ENCODE measurements at regions not wholly inside any gene's neighbourhood (a gene's known extent, or its start where the extent isn't known, plus 50 kb on each side); places are given as distances from the start of the nearest gene placed in this dataset.

DNA sequence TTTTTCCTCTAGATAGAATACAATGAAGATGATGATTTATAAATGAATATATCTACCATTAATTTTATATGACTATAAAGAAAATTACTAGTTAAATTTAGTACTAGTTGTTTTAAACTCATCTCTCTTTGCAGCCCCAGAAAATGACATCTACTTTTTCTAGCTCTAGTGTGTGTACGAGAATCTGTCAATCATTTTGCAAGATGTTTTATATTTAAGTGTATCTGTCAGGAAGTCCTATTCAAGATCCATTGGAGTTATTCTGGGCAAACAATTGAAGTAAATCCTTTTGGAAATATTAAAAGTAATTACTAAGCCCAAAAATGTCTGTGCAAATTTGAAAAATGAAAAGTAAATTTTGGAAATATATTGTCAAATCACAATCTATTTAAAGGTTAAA lies 144.3 kb upstream of the PCDH9 start:
- H3K27me3 ChIP-seq (ENCODE audit: control insufficient read depth, low read length): no peaks in the 10 kb centered on the region
- H3F3A ChIP-seq (ENCODE audit: control insufficient read depth, insufficient read depth): no peaks in the 10 kb centered on the region
- H3K4me1 ChIP-seq (ENCODE audit: control insufficient read depth, low read length): no peaks in the 10 kb centered on the region
- no peak overlapping the region for H3K4me2 ChIP-seq (ENCODE audit: low read length)
- H3K27ac ChIP-seq (ENCODE audit: low read depth, low read length): no peak overlapping the region
- H3K9me2 ChIP-seq (replicated peaks; ENCODE audit: control insufficient read depth, low read length): no peaks in the 10 kb centered on the region
- no peaks in the 10 kb centered on the region for H4K20me1 ChIP-seq (ENCODE audit: control insufficient read depth, insufficient read depth, low read depth, low read length)
- TF ChIP-seq EZH2phosphoT487 (IDR thresholded peaks at IDR 0.05; ENCODE audit: borderline replicate concordance, low read length): no peak
- TF ChIP-seq, protein P1, sequence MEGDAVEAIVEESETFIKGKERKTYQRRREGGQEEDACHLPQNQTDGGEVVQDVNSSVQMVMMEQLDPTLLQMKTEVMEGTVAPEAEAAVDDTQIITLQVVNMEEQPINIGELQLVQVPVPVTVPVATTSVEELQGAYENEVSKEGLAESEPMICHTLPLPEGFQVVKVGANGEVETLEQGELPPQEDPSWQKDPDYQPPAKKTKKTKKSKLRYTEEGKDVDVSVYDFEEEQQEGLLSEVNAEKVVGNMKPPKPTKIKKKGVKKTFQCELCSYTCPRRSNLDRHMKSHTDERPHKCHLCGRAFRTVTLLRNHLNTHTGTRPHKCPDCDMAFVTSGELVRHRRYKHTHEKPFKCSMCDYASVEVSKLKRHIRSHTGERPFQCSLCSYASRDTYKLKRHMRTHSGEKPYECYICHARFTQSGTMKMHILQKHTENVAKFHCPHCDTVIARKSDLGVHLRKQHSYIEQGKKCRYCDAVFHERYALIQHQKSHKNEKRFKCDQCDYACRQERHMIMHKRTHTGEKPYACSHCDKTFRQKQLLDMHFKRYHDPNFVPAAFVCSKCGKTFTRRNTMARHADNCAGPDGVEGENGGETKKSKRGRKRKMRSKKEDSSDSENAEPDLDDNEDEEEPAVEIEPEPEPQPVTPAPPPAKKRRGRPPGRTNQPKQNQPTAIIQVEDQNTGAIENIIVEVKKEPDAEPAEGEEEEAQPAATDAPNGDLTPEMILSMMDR (IDR thresholded peaks at IDR 0.05; ENCODE audit: low read depth, low read length, poor library complexity, severe bottlenecking): no peak
- H3K9me3 ChIP-seq (ENCODE audit: control insufficient read depth, insufficient read depth, low read length): no peaks in the 10 kb centered on the region
- H3K79me2 ChIP-seq (ENCODE audit: control insufficient read depth, low read length): no peaks in the 10 kb centered on the region
- no peak overlapping the region for H3K4me3 ChIP-seq (ENCODE audit: low read length)
- no peaks in the 10 kb centered on the region for H3K36me3 ChIP-seq (ENCODE audit: control insufficient read depth, low read length)

DNA sequence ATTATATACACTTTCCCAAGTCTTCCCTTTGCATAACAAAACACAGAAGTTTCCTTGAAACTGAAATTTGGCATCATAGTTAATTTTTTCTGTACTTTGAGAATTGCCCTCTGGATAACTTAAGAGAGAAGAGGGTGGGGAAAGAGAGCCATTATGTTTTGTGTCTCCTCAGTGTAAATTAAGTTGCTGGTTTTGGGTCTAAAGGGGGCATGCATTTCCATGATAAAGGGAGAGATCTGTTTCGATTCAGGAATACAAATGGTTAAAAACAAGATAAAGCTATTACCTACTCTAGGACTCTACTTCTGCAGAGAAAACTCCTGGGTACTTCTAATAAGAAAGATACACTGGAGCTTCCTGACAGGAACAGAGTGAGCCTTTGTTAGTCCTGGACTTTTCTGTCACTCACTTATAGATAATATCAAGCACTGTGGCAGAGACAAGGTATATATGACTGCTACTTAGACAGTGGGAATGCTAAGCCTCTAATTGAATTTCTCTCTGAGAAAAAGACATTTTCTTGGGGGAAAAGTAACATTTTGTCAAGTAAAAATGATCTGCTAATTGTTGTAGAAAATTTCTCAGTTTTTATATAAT lies 142.8 kb upstream of the PCDH9 start:
- Histone ChIP-seq H3K4me3 (ENCODE audit: low read length) (no peak overlapping the region), H3K9me2 (replicated peaks; ENCODE audit: control insufficient read depth, low read length) (no peaks in the 10 kb centered on the region), H3K36me3 (ENCODE audit: control insufficient read depth, low read length) (no peaks in the 10 kb centered on the region), H3K79me2 (ENCODE audit: control insufficient read depth, low read length) (no peaks in the 10 kb centered on the region), H3K4me1 (ENCODE audit: control insufficient read depth, low read length) (no peaks in the 10 kb centered on the region), H3K27ac (ENCODE audit: low read depth, low read length) (no peak overlapping the region), H3F3A (ENCODE audit: control insufficient read depth, insufficient read depth) (no peaks in the 10 kb centered on the region), H3K9me3 (ENCODE audit: control insufficient read depth, insufficient read depth, low read length) (no peaks in the 10 kb centered on the region), H3K4me2 (ENCODE audit: low read length) (no peak overlapping the region), H4K20me1 (ENCODE audit: control insufficient read depth, insufficient read depth, low read depth, low read length) (no peaks in the 10 kb centered on the region), H3K27me3 (ENCODE audit: control insufficient read depth, low read length) (no peaks in the 10 kb centered on the region)
- TF ChIP-seq, protein P1 (IDR thresholded peaks at IDR 0.05; ENCODE audit: low read depth, low read length, poor library complexity, severe bottlenecking): no peak
- TF ChIP-seq EZH2phosphoT487 (IDR thresholded peaks at IDR 0.05; ENCODE audit: borderline replicate concordance, low read length): no peak

DNA sequence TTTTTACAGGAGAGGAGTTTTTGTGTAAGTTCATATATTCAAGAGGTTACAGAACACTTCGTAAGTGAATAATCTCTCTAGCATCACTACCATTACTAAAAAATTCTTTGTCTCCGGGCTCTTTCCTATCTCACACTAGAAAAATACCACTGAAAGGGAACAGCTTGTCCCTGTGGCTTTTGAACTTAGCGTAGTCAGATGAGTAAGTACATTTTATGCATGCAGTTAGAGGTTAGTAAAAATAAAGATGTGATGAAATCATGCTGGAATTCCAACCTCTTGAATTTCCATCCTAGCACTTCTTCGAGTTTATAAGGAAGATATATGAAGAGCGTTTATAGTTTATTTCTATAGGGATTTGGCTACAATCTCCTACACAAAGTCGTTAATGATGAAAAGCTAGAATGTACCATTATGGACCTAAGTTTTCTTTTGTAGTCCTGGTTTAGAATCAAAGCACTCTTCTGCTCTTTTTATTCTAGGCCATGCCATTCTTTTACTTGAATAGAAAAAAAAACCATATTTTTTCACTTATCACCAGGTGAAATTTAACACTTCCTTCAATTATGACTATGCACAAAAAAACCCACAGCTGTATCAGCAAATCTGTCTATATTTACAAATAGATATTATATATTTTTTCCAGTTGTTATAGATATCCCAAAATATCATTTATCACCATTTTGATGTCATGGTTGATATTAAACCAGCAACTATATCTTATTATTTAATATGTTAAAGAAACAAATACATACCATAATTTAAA lies 139.9 kb upstream of the PCDH9 start:
- H3K9me3 ChIP-seq (ENCODE audit: control insufficient read depth, insufficient read depth, low read length): no peaks in the 10 kb centered on the region
- H3K36me3 ChIP-seq (ENCODE audit: control insufficient read depth, low read length): no peaks in the 10 kb centered on the region
- H3K79me2 ChIP-seq (ENCODE audit: control insufficient read depth, low read length): no peaks in the 10 kb centered on the region
- H3K27me3 ChIP-seq (ENCODE audit: control insufficient read depth, low read length): no peaks in the 10 kb centered on the region
- H3K27ac ChIP-seq (ENCODE audit: low read depth, low read length): no peak overlapping the region
- H3K4me3 ChIP-seq (ENCODE audit: low read length): no peak overlapping the region
- no peaks in the 10 kb centered on the region for H3F3A ChIP-seq (ENCODE audit: control insufficient read depth, insufficient read depth)
- TF ChIP-seq EZH2phosphoT487 (IDR thresholded peaks at IDR 0.05; ENCODE audit: borderline replicate concordance, low read length): no peak
- TF ChIP-seq, protein P1 (IDR thresholded peaks at IDR 0.05; ENCODE audit: low read depth, low read length, poor library complexity, severe bottlenecking): no peak
- no peaks in the 10 kb centered on the region for H3K4me1 ChIP-seq (ENCODE audit: control insufficient read depth, low read length)
- H3K4me2 ChIP-seq (ENCODE audit: low read length): no peak overlapping the region
- no peaks in the 10 kb centered on the region for H4K20me1 ChIP-seq (ENCODE audit: control insufficient read depth, insufficient read depth, low read depth, low read length)
- no peaks in the 10 kb centered on the region for H3K9me2 ChIP-seq (replicated peaks; ENCODE audit: control insufficient read depth, low read length)

Measured in DOHH2 (cell line).